ENCODE measurements at regions not wholly inside any gene's neighbourhood (a gene's known extent, or its start where the extent isn't known, plus 50 kb on each side); places are given as distances from the start of the nearest gene placed in this dataset.

DNA sequence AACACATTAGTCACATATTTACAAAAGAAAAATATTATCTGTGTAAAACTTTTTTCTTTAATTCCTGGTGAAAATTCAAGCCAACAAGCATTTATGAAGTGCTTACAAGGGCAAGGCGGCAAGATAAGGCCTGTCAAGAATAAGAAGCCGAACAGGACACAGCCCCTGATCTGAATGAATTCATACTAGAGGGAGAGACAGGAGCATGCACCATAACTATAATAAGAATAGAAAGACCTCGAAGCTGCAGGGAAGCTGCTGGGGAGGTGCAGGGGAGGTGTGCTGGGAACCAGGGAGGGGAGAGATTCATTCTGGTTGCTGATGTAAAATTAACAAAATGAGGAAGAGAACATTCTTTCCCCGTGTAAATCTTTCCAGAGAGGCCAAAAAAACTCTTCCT lies 60.5 kb upstream of the TARDBP start:
- TF ChIP-seq, protein P1, sequence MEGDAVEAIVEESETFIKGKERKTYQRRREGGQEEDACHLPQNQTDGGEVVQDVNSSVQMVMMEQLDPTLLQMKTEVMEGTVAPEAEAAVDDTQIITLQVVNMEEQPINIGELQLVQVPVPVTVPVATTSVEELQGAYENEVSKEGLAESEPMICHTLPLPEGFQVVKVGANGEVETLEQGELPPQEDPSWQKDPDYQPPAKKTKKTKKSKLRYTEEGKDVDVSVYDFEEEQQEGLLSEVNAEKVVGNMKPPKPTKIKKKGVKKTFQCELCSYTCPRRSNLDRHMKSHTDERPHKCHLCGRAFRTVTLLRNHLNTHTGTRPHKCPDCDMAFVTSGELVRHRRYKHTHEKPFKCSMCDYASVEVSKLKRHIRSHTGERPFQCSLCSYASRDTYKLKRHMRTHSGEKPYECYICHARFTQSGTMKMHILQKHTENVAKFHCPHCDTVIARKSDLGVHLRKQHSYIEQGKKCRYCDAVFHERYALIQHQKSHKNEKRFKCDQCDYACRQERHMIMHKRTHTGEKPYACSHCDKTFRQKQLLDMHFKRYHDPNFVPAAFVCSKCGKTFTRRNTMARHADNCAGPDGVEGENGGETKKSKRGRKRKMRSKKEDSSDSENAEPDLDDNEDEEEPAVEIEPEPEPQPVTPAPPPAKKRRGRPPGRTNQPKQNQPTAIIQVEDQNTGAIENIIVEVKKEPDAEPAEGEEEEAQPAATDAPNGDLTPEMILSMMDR (IDR thresholded peaks at IDR 0.05) = no peak

DNA sequence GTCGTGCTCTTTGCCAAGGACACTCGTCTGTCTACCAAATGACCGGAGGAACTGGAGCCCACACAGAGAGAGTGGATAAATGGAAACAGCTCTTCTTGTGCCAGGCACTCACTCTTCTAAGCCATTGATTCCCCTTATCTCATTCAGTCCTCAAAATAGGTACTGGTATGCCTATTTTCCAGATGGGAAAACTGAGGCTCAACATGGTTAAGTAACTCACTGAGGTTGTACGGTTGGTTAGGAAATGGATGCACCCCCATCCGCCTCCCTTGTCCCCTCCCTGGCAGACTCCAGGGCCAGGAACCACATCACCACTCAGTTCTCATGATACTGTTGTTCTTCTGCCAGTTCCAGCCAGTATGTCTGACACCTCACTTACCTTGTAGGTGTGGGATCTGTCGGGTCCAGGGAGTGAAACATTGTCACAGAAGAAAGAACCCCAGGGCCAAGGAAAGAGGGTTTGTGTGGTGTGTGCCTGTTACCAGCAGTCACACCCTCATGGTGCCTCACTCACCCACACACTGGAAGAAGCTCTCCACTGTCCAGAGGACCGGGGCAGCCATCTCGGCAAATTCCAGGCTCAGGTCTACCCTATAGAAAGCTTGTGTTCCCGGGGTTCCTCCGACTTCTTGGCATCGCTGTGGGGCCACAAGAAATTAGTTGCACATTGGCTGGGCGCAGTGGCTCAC lies 58.8 kb upstream of the TARDBP start:
- TF ChIP-seq, protein P1 (IDR thresholded peaks at IDR 0.05) = no peak

DNA sequence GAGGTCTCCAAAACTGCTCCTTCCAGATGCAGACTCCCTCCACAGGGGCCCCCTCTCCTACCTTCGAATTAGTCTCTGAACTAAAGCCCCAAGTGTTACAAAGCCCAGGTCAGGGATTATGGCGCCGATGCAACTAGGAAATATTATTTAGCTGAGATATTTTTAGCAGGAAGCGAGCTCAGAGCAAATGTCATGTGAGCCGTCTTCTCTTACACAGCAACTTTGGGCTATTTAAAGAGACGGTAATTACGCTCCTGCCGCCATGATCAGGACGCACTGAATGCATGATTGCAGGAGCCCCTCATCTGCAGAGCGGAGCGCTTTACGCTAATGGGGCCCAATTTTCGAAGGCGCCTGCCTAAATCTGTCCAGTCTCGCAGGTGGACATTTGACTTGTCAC lies 55.3 kb upstream of the TARDBP start:
- TF ChIP-seq, protein P1 (IDR thresholded peaks at IDR 0.05) = no peak

DNA sequence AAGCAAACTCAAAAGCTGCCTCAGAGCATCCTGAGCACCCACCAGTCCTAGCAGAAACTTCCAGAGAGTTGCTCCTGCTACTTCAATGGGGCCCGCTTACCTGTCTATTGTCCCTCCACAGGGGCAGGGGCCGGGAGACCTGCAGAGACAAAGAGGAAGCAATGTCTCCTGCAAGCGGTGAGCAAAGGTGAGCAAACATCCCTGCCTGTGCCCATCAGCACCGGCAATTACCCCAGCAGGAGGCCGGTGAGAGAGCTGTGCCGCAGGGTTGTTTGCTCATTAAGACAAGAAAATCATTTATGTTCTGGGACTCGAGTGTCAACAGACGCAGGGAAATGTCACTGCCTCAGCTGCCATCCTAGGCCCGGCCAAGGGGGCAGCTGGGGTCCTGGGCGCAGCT lies 53.8 kb upstream of the TARDBP start:
- TF ChIP-seq, protein P1 (IDR thresholded peaks at IDR 0.05) = no peak

DNA sequence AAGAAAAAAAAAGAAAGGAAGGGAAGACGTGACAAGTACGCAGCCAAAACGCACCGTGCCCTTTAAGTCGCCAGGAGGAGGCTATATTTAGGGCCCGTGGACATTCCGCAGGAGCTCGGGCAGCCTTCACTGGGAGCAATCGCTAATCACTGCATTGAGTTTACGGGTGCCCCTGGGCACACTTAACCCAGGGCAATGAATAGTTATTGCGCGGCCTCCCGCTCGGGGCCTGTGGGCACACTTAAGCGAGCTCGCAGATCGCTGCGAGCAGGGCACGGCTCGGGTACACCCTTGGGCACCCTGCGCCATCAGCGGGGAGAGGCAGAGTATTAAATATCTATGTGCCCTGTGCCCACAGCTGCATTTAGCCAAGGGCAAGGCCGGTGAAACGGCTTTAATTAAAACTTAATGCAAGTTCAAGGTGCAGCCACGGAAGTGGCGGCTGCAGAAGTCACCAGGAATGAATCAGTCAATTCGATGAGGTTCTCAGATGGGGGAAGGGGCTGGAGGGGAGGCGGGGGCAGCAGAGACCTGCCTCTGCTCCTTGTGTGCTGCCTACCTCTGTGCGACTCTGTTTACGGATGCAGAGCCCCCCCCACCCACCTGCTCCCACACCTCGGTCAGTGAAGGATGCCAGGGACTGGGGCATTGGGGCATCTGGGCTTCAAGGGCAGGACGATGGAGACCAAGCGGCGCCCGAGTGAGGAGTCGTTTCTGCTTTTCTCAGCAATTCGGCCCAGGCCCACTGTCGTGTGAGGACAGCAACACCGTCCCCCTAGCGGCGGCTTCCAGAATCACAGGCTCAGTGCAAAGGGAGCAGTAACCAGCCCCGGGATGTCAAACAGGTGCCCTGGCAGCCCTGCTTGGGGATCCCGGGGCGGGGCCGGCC lies 51.8 kb upstream of the TARDBP start:
- TF ChIP-seq, protein P1 (IDR thresholded peaks at IDR 0.05) = peak; percentile 90

DNA sequence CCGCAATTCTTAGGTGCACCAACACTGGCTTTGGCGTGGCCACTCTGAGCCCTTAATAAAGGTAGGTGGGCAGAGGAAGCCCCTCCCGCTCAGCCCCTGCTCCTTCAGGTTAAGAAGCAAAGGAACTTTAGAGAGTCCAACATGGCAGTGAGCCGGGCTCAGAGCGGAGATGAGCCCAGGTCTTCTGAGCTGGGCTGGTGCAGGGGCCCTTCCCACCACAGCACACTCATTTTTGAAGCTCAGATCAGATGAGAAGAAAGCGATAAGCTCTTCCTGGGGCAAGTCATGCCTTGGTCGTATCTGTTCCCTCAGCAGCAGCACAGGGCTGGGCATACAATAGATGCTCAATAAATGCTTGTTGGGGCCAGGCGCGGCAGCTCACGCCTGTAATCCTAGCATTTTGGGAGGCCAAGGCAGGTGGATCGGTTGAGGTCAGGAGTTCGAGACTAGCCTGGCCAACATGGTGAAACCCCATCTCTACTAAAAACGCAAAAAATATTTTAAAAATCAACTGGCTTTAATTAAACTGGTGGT lies 51.1 kb upstream of the TARDBP start:
- TF ChIP-seq, protein P1 (IDR thresholded peaks at IDR 0.05) = peak; percentile 27

DNA sequence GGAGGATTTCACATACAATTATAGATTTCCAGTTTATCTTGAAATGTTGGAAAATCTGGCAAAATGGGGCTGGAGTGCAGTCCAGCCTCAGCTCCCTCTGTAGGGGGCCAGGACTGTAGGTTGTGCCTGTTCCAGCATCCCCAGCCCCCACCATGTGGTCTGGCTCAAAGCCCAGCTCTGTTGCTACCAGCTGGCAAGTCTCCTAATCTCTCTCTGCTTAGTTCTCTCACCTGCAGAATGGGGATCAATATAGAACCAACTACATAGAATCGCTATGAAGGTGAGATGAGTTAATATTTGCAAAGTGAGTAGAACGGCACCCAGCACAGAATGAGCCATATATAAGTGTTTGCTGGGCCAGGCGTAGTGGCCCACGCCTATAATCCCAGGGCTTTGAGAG lies 50.0 kb upstream of the TARDBP start:
- TF ChIP-seq, protein P1 (IDR thresholded peaks at IDR 0.05) = no peak

Data from LNCAP (cell line).